Sigmoid colon (tissue), 6 donors: ENCODE measurements at regions not wholly inside any gene's neighbourhood (a gene's known extent, or its start where the extent isn't known, plus 50 kb on each side); places are given as distances from the start of the nearest gene placed in this dataset.
"Not testable (repeated sequence)": the region's sequence is repeated elsewhere in the genome, so short reads cannot be mapped to it uniquely, and the experiment has no call there.

Experiments
- DNase-seq: peaks from one replicate; pipeline ENCODE4 v3.0.0-alpha.2; 2019
- H3K27ac ChIP-seq, 4 donors: fragments of 200-600 bp; sonication (generic); one replicate each; pipeline ENCODE4 v1.5.1; 2016 to 2019; ENCODE audit warnings: mild to moderate bottlenecking in 1 of 4
- H3K27me3 ChIP-seq, 3 donors: fragments of 200-600 bp; sonication (generic); one replicate each; pipeline ENCODE4 v1.5.1; 2019; ENCODE audit warnings: mild to moderate bottlenecking in 1 of 3
- H3K36me3 ChIP-seq, 4 donors: fragments of 200-600 bp; sonication (generic); one replicate each; pipeline ENCODE4 v1.5.1; 2016 to 2019
- H3K4me1 ChIP-seq, 4 donors: fragments of 200-600 bp; sonication (generic); one replicate each; pipeline ENCODE4 v1.5.1; 2017 to 2019
- H3K4me3 ChIP-seq, 4 donors: fragments of 200-600 bp; sonication (generic); one replicate each; pipeline ENCODE4 v1.5.1; 2017 to 2019; ENCODE audit warnings: mild to moderate bottlenecking in 2 of 4, moderate library complexity in 1 of 4
- H3K9me3 ChIP-seq, 4 donors: fragments of 200-600 bp in 3 of 4; sonication (generic) in 3 of 4; one replicate each; pipeline versions ENCODE4 v1.5.1 to v1.6.1; 2013 to 2019
- CTCF ChIP-seq, 4 experiments: fragments of 450-650 bp in 3 of 4; fragments of 200-600 bp in 1 of 4; IDR thresholded peaks; one replicate each; pipeline ENCODE4 v1.5.1; 2016 to 2019; ENCODE audit warnings: antibody characterized with exemption in 4 of 4, mild to moderate bottlenecking in 3 of 4, moderate library complexity in 2 of 4
- EP300 ChIP-seq, 4 donors: sonication (generic); formaldehyde crosslinking; IDR thresholded peaks; one replicate each; pipeline ENCODE4 v1.6.1; 2017; ENCODE audit warnings: antibody characterized with exemption in 4 of 4
- POLR2A ChIP-seq, 2 donors: fragments of 450-650 bp; IDR thresholded peaks; one replicate each; pipeline ENCODE4 v1.6.1; 2016; ENCODE audit warnings: antibody characterized with exemption in 2 of 2, mild to moderate bottlenecking in 2 of 2, moderate library complexity in 2 of 2
- POLR2AphosphoS5 ChIP-seq, 4 donors: sonication (generic); formaldehyde crosslinking; IDR thresholded peaks; one replicate each; pipeline ENCODE4 v1.6.1; 2017; ENCODE audit warnings: antibody characterized with exemption in 4 of 4
- WGBS, 2 donors: extraction: QIAGEN DNeasy Blood & Tissue Kit; methylation state at CpG; one replicate each; pipeline ENCODE4 v1.1.7; 2013; 5-methylcytosine and 5-hydroxymethylcytosine counted together
- intact Hi-C: fragments of 100-400 bp; cut with DNase I; formaldehyde crosslinking; loops from one replicate; pipeline ENCODE4 v1.15.1; 2023
- donor health status: healthy with polysubstance abuse.
- donor health status: healthy.

DNA sequence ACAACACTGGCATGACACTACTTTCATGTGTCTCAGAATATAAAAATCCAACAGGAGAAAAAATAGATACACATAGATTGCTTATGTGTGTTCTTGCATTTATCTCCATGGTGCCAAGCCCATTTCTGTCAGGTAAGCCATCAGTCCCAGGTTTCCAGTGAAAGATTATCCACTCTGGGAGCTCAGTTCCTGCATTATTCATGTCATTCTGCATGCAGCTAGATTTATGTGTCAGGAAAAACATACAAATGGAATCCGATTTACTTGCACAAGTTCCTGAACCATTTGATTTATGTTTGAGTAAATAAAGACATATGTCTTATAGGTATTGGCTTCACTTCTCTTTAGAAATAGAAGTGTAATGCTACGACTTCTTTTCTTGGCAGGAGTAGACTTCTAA lies 569.7 kb downstream of the KCNJ2 start:
- H3K9me3 ChIP-seq, result no peaks in the 10 kb centered on the region
- H3K27me3 ChIP-seq, result no peaks in the 10 kb centered on the region
- H3K36me3 ChIP-seq, result no peaks in the 10 kb centered on the region
- TF ChIP-seq CTCF (IDR thresholded peaks at IDR 0.05), result no peak
- no peak for TF ChIP-seq POLR2A (IDR thresholded peaks at IDR 0.05)
- TF ChIP-seq EP300 (IDR thresholded peaks at IDR 0.05), result no peak
- TF ChIP-seq POLR2AphosphoS5 (IDR thresholded peaks at IDR 0.05), result no peak
- DNase-seq, result no peak
- H3K4me3 ChIP-seq, result no peak overlapping the region
- H3K27ac ChIP-seq, result no peak overlapping the region
- WGBS, 2 donors, result 34 to 45% methylated on average over 2 of the region's 2 CpGs
- H3K4me1 ChIP-seq, result peaks cover 0 to 31% (median 17%) of the 10 kb centered on the region in 4 donors
- intact Hi-C loops, result no loop called here

DNA sequence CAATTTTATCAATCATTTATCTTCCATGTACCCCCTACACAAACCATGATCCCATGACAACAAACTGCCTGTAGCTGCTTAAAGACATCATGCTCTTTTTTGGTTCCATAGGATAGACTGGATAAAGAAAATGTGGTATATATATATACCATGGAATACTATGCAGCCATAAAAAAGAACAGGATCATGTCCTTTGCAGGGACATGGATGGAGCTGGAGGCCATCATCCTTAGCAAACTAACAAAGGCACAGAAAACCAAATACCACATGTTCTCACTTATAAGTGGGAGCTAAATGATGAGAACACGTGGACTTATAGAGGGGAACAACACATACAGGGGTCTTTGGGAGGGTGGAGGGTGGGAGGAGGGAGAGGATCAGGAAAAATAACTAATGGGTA lies 577.2 kb downstream of the KCNJ2 start:
- intact Hi-C loops, H3K9me3 ChIP-seq, H3K27me3 ChIP-seq, H3K27ac ChIP-seq, H3K4me1 ChIP-seq, DNase-seq, H3K36me3 ChIP-seq, H3K4me3 ChIP-seq: not testable (repeated sequence)
- WGBS, 2 donors, result 88 to 91% methylated on average over 1 of the region's 1 CpG

DNA sequence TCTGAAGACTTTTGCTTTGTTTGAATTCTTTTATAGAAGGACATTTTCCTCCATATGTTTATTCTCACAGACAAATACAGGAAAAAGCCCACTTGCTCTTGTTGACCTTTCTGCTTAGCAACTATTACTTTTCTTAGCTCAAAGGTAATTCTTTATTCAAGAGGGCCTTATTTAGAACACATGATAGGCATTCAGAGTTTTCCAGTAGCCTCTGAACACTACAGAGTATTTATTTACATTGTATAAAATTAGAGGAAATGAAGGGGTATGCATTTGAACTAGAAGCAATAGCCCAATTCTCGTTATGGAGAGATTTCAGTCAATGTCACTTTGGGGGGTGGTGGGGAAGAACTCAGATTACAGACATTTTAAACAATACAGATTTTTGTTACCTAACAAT lies 581.7 kb downstream of the KCNJ2 start:
- Histone ChIP-seq H3K9me3 (no peaks in the 10 kb centered on the region), H3K27me3 (no peaks in the 10 kb centered on the region), H3K36me3 (no peaks in the 10 kb centered on the region), H3K4me3 (no peak overlapping the region), H3K27ac (no peak overlapping the region), H3K4me1 (no peaks in the 10 kb centered on the region)
- no peak for TF ChIP-seq POLR2A (IDR thresholded peaks at IDR 0.05)
- no peak for TF ChIP-seq EP300 (IDR thresholded peaks at IDR 0.05)
- no peak for TF ChIP-seq CTCF (IDR thresholded peaks at IDR 0.05)
- TF ChIP-seq POLR2AphosphoS5 (IDR thresholded peaks at IDR 0.05), result no peak
- intact Hi-C loops, result no loop called here
- WGBS, 2 donors, result 67 to 71% methylated on average over 1 of the region's 1 CpG
- no peak for DNase-seq

DNA sequence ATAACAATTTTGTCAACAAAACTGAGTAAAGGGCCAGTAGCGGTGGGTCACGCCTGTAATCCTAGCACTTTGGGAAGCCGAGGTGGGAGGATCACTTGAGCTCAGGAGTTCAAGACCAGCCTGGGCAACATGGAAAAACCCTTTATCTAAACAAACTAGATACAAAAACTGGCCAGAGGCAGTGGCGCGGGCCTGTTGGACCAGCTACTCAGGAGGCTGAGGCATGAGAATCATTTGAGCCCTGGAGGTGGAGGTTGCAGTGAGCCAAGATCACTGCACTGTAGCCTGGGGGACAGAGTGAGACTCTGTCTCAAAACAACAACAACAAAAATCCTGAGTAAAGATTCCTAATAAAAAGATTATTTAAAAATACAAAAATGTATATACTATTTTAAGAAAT lies 583.1 kb downstream of the KCNJ2 start:
- WGBS, 2 donors, result 89 to 93% methylated on average over 5 of the region's 5 CpGs
- intact Hi-C loops, result not testable (repeated sequence)

GRCh38 chr17:70752966-70753467 lies 583.7 kb downstream of the KCNJ2 start:
- H3K4me1 ChIP-seq, result no peaks in the 10 kb centered on the region
- intact Hi-C loops, result no loop called here
- no peak overlapping the region for H3K4me3 ChIP-seq
- 94 to 97% methylated on average over 1 of the region's 1 CpG for WGBS, 2 donors
- H3K27ac ChIP-seq, result no peak overlapping the region
- no peaks in the 10 kb centered on the region for H3K27me3 ChIP-seq
- no peak for TF ChIP-seq POLR2AphosphoS5 (IDR thresholded peaks at IDR 0.05)
- H3K36me3 ChIP-seq, result no peaks in the 10 kb centered on the region
- no peak for DNase-seq
- no peaks in the 10 kb centered on the region for H3K9me3 ChIP-seq

More for the DNA sequence above, 583.1 kb downstream of the KCNJ2 start:
- H3K9me3 ChIP-seq, H3K27ac ChIP-seq, H3K4me3 ChIP-seq, DNase-seq, H3K36me3 ChIP-seq, H3K4me1 ChIP-seq, H3K27me3 ChIP-seq: not testable (repeated sequence)

- DNase-seq, result no peak
- Histone ChIP-seq H3K4me3 (no peak overlapping the region), H3K27ac (no peak overlapping the region), H3K36me3 (no peaks in the 10 kb centered on the region), H3K4me1 (peaks cover 0 to 3% (median 0%) of the 10 kb centered on the region in 4 donors), H3K27me3 (no peaks in the 10 kb centered on the region), H3K9me3 (no peaks in the 10 kb centered on the region)
- WGBS, 2 donors, result 92 to 98% methylated on average over 3 of the region's 3 CpGs
- intact Hi-C loops, result loop anchor here (10.0 kb wide), 1 partner anchor 128 kb away; no protein-coding TSS in a partner anchor
- TF ChIP-seq EP300 (IDR thresholded peaks at IDR 0.05) (no peak), CTCF (IDR thresholded peaks at IDR 0.05) (no peak), POLR2AphosphoS5 (IDR thresholded peaks at IDR 0.05) (no peak), POLR2A (IDR thresholded peaks at IDR 0.05) (no peak)
Observed at GRCh38 chr17:70763018-70763417, 593.7 kb downstream of the KCNJ2 start.
